ENCODE measurements at regions not wholly inside any gene's neighbourhood (a gene's known extent, or its start where the extent isn't known, plus 50 kb on each side); places are given as distances from the start of the nearest gene placed in this dataset.

- H3K27ac ChIP-seq (ENCODE audit: low read depth, low read length, poor library complexity, severe bottlenecking): no peak overlapping the region
- TF ChIP-seq EZH2 (IDR thresholded peaks at IDR 0.05; ENCODE audit: borderline replicate concordance, low read depth, low read length, poor library complexity, severe bottlenecking): no peak
- no peak for TF ChIP-seq CTCF (conservative IDR thresholded peaks at IDR 0.05; ENCODE audit: low read depth, low read length)
- H3K36me3 ChIP-seq (ENCODE audit: insufficient read depth, low read length, poor library complexity, severe bottlenecking): no peaks in the 10 kb centered on the region
- H3K4me1 ChIP-seq (ENCODE audit: insufficient read depth, low read length, poor library complexity, severe bottlenecking): peaks cover 9% of the 10 kb centered on the region
- H3K27me3 ChIP-seq (replicated peaks; ENCODE audit: insufficient read depth, low read depth, low read length, poor library complexity): no peaks in the 10 kb centered on the region
- peak; percentile 81 for DNase-seq (ENCODE audit: low spot score)
- intact Hi-C loops (cut with micrococcal nuclease; ENCODE audit: unreplicated experiment): no loop called here
- no TSS peak for BruUV-seq (replicated peaks)
- POLR2A ChIA-PET (ENCODE audit: low non-redundant PET): interaction anchor here (0.6 kb wide), 1 partner anchor 629 kb away, joined by 3 read pairs; no protein-coding TSS in a partner anchor
- CTCF ChIA-PET: no interaction called here
- no peak overlapping the region for H3K4me3 ChIP-seq (ENCODE audit: low read depth, low read length, poor library complexity, severe bottlenecking)
- H3K9me3 ChIP-seq (ENCODE audit: low read depth, low read length, poor library complexity, severe bottlenecking): no peaks in the 10 kb centered on the region
Measured at GRCh38 chr10:29078919-29079318, 210.0 kb upstream of the LYZL1 start.

- H3K4me3 ChIP-seq (ENCODE audit: low read depth, low read length, poor library complexity, severe bottlenecking): no peak overlapping the region
- H3K36me3 ChIP-seq (ENCODE audit: insufficient read depth, low read length, poor library complexity, severe bottlenecking): no peaks in the 10 kb centered on the region
- intact Hi-C loops (cut with micrococcal nuclease; ENCODE audit: unreplicated experiment): no loop called here
- ChIA-PET CTCF (no interaction called here), POLR2A (ENCODE audit: low non-redundant PET) (no interaction called here)
- DNase-seq (ENCODE audit: low spot score): no peak
- H3K4me1 ChIP-seq (ENCODE audit: insufficient read depth, low read length, poor library complexity, severe bottlenecking): peaks cover 9% of the 10 kb centered on the region
- TF ChIP-seq EZH2 (IDR thresholded peaks at IDR 0.05; ENCODE audit: borderline replicate concordance, low read depth, low read length, poor library complexity, severe bottlenecking) (no peak), CTCF (conservative IDR thresholded peaks at IDR 0.05; ENCODE audit: low read depth, low read length) (no peak)
- no peaks in the 10 kb centered on the region for H3K9me3 ChIP-seq (ENCODE audit: low read depth, low read length, poor library complexity, severe bottlenecking)
- no TSS peak for BruUV-seq (replicated peaks)
- H3K27ac ChIP-seq (ENCODE audit: low read depth, low read length, poor library complexity, severe bottlenecking): no peak overlapping the region
- no peaks in the 10 kb centered on the region for H3K27me3 ChIP-seq (replicated peaks; ENCODE audit: insufficient read depth, low read depth, low read length, poor library complexity)
Measured at GRCh38 chr10:29081231-29081630, 207.6 kb upstream of the LYZL1 start.

GRCh38 chr10:29081951-29082685 is 206.8 kb upstream of the LYZL1 start:
- BruUV-seq (replicated peaks): no TSS peak
- intact Hi-C loops (cut with micrococcal nuclease; ENCODE audit: unreplicated experiment): no loop called here
- Histone ChIP-seq H3K36me3 (ENCODE audit: insufficient read depth, low read length, poor library complexity, severe bottlenecking) (no peaks in the 10 kb centered on the region), H3K27ac (ENCODE audit: low read depth, low read length, poor library complexity, severe bottlenecking) (no peak overlapping the region), H3K9me3 (ENCODE audit: low read depth, low read length, poor library complexity, severe bottlenecking) (no peaks in the 10 kb centered on the region), H3K4me1 (ENCODE audit: insufficient read depth, low read length, poor library complexity, severe bottlenecking) (peaks cover 9% of the 10 kb centered on the region), H3K4me3 (ENCODE audit: low read depth, low read length, poor library complexity, severe bottlenecking) (no peak overlapping the region), H3K27me3 (replicated peaks; ENCODE audit: insufficient read depth, low read depth, low read length, poor library complexity) (no peaks in the 10 kb centered on the region)
- TF ChIP-seq EZH2 (IDR thresholded peaks at IDR 0.05; ENCODE audit: borderline replicate concordance, low read depth, low read length, poor library complexity, severe bottlenecking) (no peak), CTCF (conservative IDR thresholded peaks at IDR 0.05; ENCODE audit: low read depth, low read length) (no peak)
- POLR2A ChIA-PET (ENCODE audit: low non-redundant PET): no interaction called here
- DNase-seq (ENCODE audit: low spot score): no peak
- CTCF ChIA-PET: interaction anchor here (0.5 kb wide), 1 partner anchor 98 kb away, joined by 3 read pairs; no protein-coding TSS in a partner anchor

All from A673 (cell line).